ENCODE measurements at regions not wholly inside any gene's neighbourhood (a gene's known extent, or its start where the extent isn't known, plus 50 kb on each side); places are given as distances from the start of the nearest gene placed in this dataset.

GRCh38 chr13:73622381-73622780 is 511.8 kb downstream of the KLF12 start:
- Mint-ChIP-seq H3K9me3 (no peaks in the 10 kb centered on the region), H3K27ac (no peak overlapping the region), H3K4me3 (no peak overlapping the region), H3K36me3 (ENCODE audit: low read depth) (no peaks in the 10 kb centered on the region), H3K27me3 (ENCODE audit: low read depth) (no peaks in the 10 kb centered on the region), H3K4me1 (peaks cover 15% of the 10 kb centered on the region)
- TF ChIP-seq, protein P1, sequence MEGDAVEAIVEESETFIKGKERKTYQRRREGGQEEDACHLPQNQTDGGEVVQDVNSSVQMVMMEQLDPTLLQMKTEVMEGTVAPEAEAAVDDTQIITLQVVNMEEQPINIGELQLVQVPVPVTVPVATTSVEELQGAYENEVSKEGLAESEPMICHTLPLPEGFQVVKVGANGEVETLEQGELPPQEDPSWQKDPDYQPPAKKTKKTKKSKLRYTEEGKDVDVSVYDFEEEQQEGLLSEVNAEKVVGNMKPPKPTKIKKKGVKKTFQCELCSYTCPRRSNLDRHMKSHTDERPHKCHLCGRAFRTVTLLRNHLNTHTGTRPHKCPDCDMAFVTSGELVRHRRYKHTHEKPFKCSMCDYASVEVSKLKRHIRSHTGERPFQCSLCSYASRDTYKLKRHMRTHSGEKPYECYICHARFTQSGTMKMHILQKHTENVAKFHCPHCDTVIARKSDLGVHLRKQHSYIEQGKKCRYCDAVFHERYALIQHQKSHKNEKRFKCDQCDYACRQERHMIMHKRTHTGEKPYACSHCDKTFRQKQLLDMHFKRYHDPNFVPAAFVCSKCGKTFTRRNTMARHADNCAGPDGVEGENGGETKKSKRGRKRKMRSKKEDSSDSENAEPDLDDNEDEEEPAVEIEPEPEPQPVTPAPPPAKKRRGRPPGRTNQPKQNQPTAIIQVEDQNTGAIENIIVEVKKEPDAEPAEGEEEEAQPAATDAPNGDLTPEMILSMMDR (IDR thresholded peaks at IDR 0.05; ENCODE audit: unreplicated experiment in 3 of 3), result no peak

DNA sequence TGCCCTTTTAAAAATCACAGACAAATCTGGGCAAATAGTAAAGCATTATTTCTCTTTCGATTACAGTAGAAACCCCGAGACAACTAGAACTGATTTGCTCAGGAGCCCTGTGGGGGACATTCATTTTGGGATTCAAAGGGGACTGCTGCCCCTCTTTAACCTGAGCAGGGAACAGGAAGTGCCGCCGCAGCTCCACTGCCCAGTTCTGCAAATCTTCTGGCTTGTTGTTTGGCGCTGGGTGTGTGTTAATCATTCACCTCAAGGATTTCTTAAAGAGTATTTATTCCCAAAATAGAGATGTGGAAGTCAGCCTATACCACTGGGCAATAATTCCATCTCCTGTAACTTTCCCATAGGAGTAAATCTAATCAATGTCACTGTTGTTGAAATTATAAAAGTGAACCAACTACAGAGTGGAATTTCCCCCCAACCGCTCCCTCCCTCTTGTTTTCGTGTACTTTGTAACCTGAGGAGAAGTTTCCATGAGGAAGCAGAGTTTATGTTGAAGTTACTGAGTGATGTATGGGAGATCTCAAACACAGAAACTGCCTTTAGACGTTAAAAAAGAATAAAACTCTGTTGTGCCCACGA is 515.8 kb downstream of the KLF12 start:
- Mint-ChIP-seq H3K36me3 (ENCODE audit: low read depth) (no peaks in the 10 kb centered on the region), H3K27ac (peak overlapping the region; percentile 60 to 90 (median 79)), H3K9me3 (peaks cover 2% of the 10 kb centered on the region), H3K4me1 (peaks cover 15% of the 10 kb centered on the region), H3K4me3 (peak overlapping the region in 1 of 3 experiments; percentile 20), H3K27me3 (ENCODE audit: low read depth) (no peaks in the 10 kb centered on the region)
- TF ChIP-seq, protein P1 (IDR thresholded peaks at IDR 0.05; ENCODE audit: unreplicated experiment in 3 of 3), result no peak

- Mint-ChIP-seq H3K27ac (no peak overlapping the region), H3K4me3 (no peak overlapping the region), H3K9me3 (peaks cover 2% of the 10 kb centered on the region), H3K27me3 (ENCODE audit: low read depth) (no peaks in the 10 kb centered on the region), H3K4me1 (peaks cover 9% of the 10 kb centered on the region), H3K36me3 (ENCODE audit: low read depth) (no peaks in the 10 kb centered on the region)
- TF ChIP-seq, protein P1 (IDR thresholded peaks at IDR 0.05; ENCODE audit: unreplicated experiment in 3 of 3), result no peak
These were observed 517.3 kb downstream of the KLF12 start for GRCh38 chr13:73616861-73617260.

- Mint-ChIP-seq H3K27ac (no peak overlapping the region), H3K36me3 (ENCODE audit: low read depth) (no peaks in the 10 kb centered on the region)
These were observed 523.2 kb downstream of the KLF12 start for GRCh38 chr13:73610799-73611592.

DNA sequence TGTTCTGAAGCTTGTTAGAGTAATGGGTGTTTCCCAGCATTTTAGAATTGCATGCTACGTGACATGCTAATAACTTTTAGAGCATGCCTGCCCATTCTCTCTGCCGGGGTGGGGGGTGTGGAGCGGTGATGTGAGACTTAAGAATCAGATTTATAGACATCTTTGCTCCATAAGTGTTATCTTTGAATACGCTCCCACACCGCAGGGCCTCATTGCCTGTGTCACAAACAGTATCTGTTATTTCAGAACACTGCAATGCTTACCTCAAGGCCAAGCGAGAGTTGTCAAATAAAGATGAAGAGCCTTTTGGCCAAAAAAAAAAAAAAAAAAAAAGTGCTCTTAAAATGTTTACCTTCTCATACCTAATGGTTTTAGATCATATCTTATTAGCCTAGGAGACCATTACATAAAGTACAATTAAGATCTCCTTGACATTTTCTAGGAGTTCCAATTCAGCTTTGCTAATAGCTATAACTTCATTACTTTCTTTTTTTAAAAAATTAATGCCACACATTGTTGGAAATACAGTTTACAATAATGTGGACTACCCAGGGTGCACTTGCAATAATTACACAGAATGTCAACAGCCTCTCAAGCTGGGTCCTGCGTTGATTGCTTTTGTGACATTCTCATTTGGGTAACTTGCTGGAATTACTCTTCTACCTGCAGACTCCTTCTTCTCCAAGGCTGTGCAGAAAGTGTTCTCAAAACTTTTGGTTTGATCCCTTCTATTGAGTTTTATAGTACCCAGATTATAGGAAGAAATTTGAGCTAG is 525.3 kb downstream of the KLF12 start:
- peaks cover 27% of the 10 kb centered on the region for H3K4me1 Mint-ChIP-seq
- peaks cover 4% of the 10 kb centered on the region for H3K9me3 Mint-ChIP-seq
- H3K4me3 Mint-ChIP-seq, result no peak overlapping the region
- no peaks in the 10 kb centered on the region for H3K27me3 Mint-ChIP-seq (ENCODE audit: low read depth)
- TF ChIP-seq, protein P1 (IDR thresholded peaks at IDR 0.05; ENCODE audit: unreplicated experiment in 3 of 3), result no peak
- peak overlapping the region in 2 of 3 experiments; percentile 9 to 16 for H3K27ac Mint-ChIP-seq
- no peaks in the 10 kb centered on the region for H3K36me3 Mint-ChIP-seq (ENCODE audit: low read depth)

More at GRCh38 chr13:73610799-73611592, 523.2 kb downstream of the KLF12 start:
- TF ChIP-seq, protein P1 (IDR thresholded peaks at IDR 0.05; ENCODE audit: unreplicated experiment in 3 of 3), result no peak
- no peak overlapping the region for H3K4me3 Mint-ChIP-seq
- H3K9me3 Mint-ChIP-seq, result peaks cover 2% of the 10 kb centered on the region
- H3K4me1 Mint-ChIP-seq, result peaks cover 27% of the 10 kb centered on the region
- no peaks in the 10 kb centered on the region for H3K27me3 Mint-ChIP-seq (ENCODE audit: low read depth)

All from nephron (organoid).